ENCODE measurements at regions not wholly inside any gene's neighbourhood (a gene's known extent, or its start where the extent isn't known, plus 50 kb on each side); places are given as distances from the start of the nearest gene placed in this dataset.

GRCh38 chr12:130049666-130050065 is 112.6 kb upstream of the FZD10 start:
- H2AK5ac ChIP-seq (ENCODE audit: low read depth, low read length): no peak overlapping the region
- no peak overlapping the region for H2BK5ac ChIP-seq (ENCODE audit: low read depth, low read length, poor library complexity, severe bottlenecking)
- H3K23ac ChIP-seq (ENCODE audit: low read depth, low read length): no peak overlapping the region
- ATAC-seq (ENCODE audit: low read depth) (no peak), DNase-seq (no peak)
- dilution Hi-C loops (cut with HindIII; ENCODE audit: low sequenced_read_pairs, unreplicated experiment) (no loop called here), intact Hi-C loops (cut with micrococcal nuclease) (no loop called here), in situ Hi-C loops (cut with MboI; ENCODE audit: low sequenced_read_pairs) (loop anchor here (25.0 kb wide), 1 partner anchor 688 kb away; no protein-coding TSS in a partner anchor)
- no peak overlapping the region for H3K18ac ChIP-seq (ENCODE audit: low read depth, low read length)
- POLR2A ChIA-PET (ENCODE audit: unreplicated experiment): no interaction called here
- H3K56ac ChIP-seq (ENCODE audit: extremely low read depth, insufficient read depth, low read length): no peak overlapping the region
- no peak overlapping the region for H4K8ac ChIP-seq (ENCODE audit: low read depth in 2 of 2, low read length in 2 of 2)
- no peak overlapping the region for H3K14ac ChIP-seq (replicated peaks; ENCODE audit: low read depth, low read length)
- no peaks in the 10 kb centered on the region for H3K4me1 ChIP-seq (ENCODE audit: control insufficient read depth, insufficient read depth, low read length)
- H3K9me3 ChIP-seq (ENCODE audit: control insufficient read depth, insufficient read depth, low read length): peaks cover 38% of the 10 kb centered on the region
- no TSS peak for BruUV-seq (replicated peaks)
- H3K79me1 ChIP-seq (ENCODE audit: low read depth in 1 of 2, low read length in 2 of 2): no peaks in the 10 kb centered on the region
- H4K20me1 ChIP-seq (ENCODE audit: insufficient read depth, low read length): no peaks in the 10 kb centered on the region
- H2BK120ac ChIP-seq (ENCODE audit: low read depth, low read length): no peak overlapping the region
- no peak overlapping the region for H3K27ac ChIP-seq (ENCODE audit: insufficient read depth, low read length)
- no peak overlapping the region for H4K5ac ChIP-seq (ENCODE audit: low read depth, low read length)
- H3K4me3 ChIP-seq (ENCODE audit: insufficient read depth, low read depth, low read length): no peak overlapping the region
- H2AK9ac ChIP-seq (replicated peaks; ENCODE audit: low read depth, low read length, poor library complexity): no peak overlapping the region
- H3K4me2 ChIP-seq (ENCODE audit: low read depth, low read length): no peak overlapping the region
- no peak overlapping the region for H2AFZ ChIP-seq (replicated peaks; ENCODE audit: low read length, poor library complexity)
- no peaks in the 10 kb centered on the region for H3K9me1 ChIP-seq (ENCODE audit: insufficient read depth, low read length)
- CTCF ChIA-PET: no interaction called here
- H2BK20ac ChIP-seq (ENCODE audit: low read depth, low read length): no peak overlapping the region
- no peak for TF ChIP-seq CEBPB (IDR thresholded peaks at IDR 0.05; ENCODE audit: low read depth, low read length)
- no peak for TF ChIP-seq FOS (IDR thresholded peaks at IDR 0.05; ENCODE audit: low read depth, low read length)
- TF ChIP-seq POLR2A (IDR thresholded peaks at IDR 0.05; ENCODE audit: low read depth, low read length): no peak
- TF ChIP-seq RAD21 (IDR thresholded peaks at IDR 0.05; ENCODE audit: low read length): no peak
- no peak for TF ChIP-seq ELK1 (IDR thresholded peaks at IDR 0.05; ENCODE audit: borderline replicate concordance, low read depth, low read length)
- TF ChIP-seq NFE2L2 (IDR thresholded peaks at IDR 0.05; ENCODE audit: low read depth, low read length): no peak
- no peak for TF ChIP-seq RFX5 (IDR thresholded peaks at IDR 0.05; ENCODE audit: low read depth, low read length)
- TF ChIP-seq MAFK (IDR thresholded peaks at IDR 0.05; ENCODE audit: low read depth, low read length): no peak
- no peak for TF ChIP-seq RCOR1 (IDR thresholded peaks at IDR 0.05; ENCODE audit: insufficient replicate concordance, low read length)
- TF ChIP-seq MAZ (IDR thresholded peaks at IDR 0.05; ENCODE audit: borderline replicate concordance, low read depth, low read length): no peak
- no peak for TF ChIP-seq USF2 (IDR thresholded peaks at IDR 0.05; ENCODE audit: low read depth, low read length)
- TF ChIP-seq SMC3 (IDR thresholded peaks at IDR 0.05; ENCODE audit: low read depth, low read length): no peak
- no peak for TF ChIP-seq CTCF (conservative IDR thresholded peaks at IDR 0.05; ENCODE audit: low read depth, low read length)
- TF ChIP-seq BHLHE40 (IDR thresholded peaks at IDR 0.05; ENCODE audit: low read depth, low read length): no peak
- no peak for TF ChIP-seq MXI1 (IDR thresholded peaks at IDR 0.05; ENCODE audit: borderline replicate concordance, low read depth, low read length)
- TF ChIP-seq CHD1 (IDR thresholded peaks at IDR 0.05; ENCODE audit: low read depth, low read length): no peak
- H3K9ac ChIP-seq (ENCODE audit: low read depth, low read length): no peak overlapping the region
- H4K91ac ChIP-seq (ENCODE audit: insufficient read depth, low read depth, low read length): no peak overlapping the region
- no peak overlapping the region for H2BK15ac ChIP-seq (ENCODE audit: low read depth, low read length)
- no peaks in the 10 kb centered on the region for H3K36me3 ChIP-seq (ENCODE audit: control insufficient read depth, insufficient read depth, low read length)
- WGBS, 2 experiments (ENCODE audit: extremely low coverage in 2 of 2, insufficient read length in 1 of 2): no CpG with 5 or more reads among the region's 12 CpGs
- no peaks in the 10 kb centered on the region for H3K27me3 ChIP-seq (ENCODE audit: control insufficient read depth, insufficient read depth, low read length)
- no peak overlapping the region for H3K4ac ChIP-seq (ENCODE audit: low read depth, low read length)

All from IMR-90 (cell line).